H9 (cell line): ENCODE measurements at regions not wholly inside any gene's neighbourhood (a gene's known extent, or its start where the extent isn't known, plus 50 kb on each side); places are given as distances from the start of the nearest gene placed in this dataset.

Experiments used
- DNase-seq: peaks from one replicate; pipeline ENCODE4 v3.0.0-alpha.2; 2017
- H2AFZ ChIP-seq: one replicate; pipeline ENCODE4 v1.6.1; 2013; ENCODE audit warnings: mild to moderate bottlenecking, low read length, control low read depth, moderate library complexity
- H2AK5ac ChIP-seq: 2 replicates; pipeline ENCODE4 v1.6.1; 2013; ENCODE audit warnings: low read length, control low read depth, mixed read lengths; ENCODE audit not compliant: insufficient read length
- H2BK120ac ChIP-seq: one replicate; pipeline ENCODE4 v1.6.1; 2013; ENCODE audit warnings: low read depth, mild to moderate bottlenecking, low read length, control low read depth, inconsistent platforms; ENCODE audit not compliant: poor library complexity, severe bottlenecking
- H2BK12ac ChIP-seq: 2 replicates; pipeline ENCODE4 v1.6.1; 2013; ENCODE audit warnings: low read length, control low read depth, mixed read lengths, low read depth; ENCODE audit not compliant: insufficient read length
- H2BK15ac ChIP-seq: 2 replicates; pipeline ENCODE4 v1.6.1; 2013; ENCODE audit warnings: low read depth, low read length, control low read depth
- H2BK20ac ChIP-seq: one replicate; pipeline ENCODE4 v1.6.1; 2013; ENCODE audit warnings: low read depth, mild to moderate bottlenecking, low read length, control low read depth, inconsistent platforms; ENCODE audit not compliant: poor library complexity, severe bottlenecking
- H2BK5ac ChIP-seq: 2 replicates; pipeline ENCODE4 v1.6.1; 2013; ENCODE audit warnings: low read length, control low read depth, mixed read lengths; ENCODE audit not compliant: insufficient read length
- H3K14ac ChIP-seq: 2 replicates; pipeline ENCODE4 v1.6.1; 2013; ENCODE audit warnings: low read length, control low read depth; ENCODE audit not compliant: insufficient read depth
- H3K18ac ChIP-seq: 2 replicates; pipeline ENCODE4 v1.6.1; 2013; ENCODE audit warnings: low read depth, mild to moderate bottlenecking, mixed read lengths, low read length, control low read depth; ENCODE audit not compliant: insufficient read length
- H3K23ac ChIP-seq: 2 replicates; pipeline ENCODE4 v1.6.1; 2013; ENCODE audit warnings: low read length, control low read depth, mixed read lengths, low read depth; ENCODE audit not compliant: insufficient read length
- H3K23me2 ChIP-seq: 2 replicates; pipeline ENCODE4 v1.6.1; 2013; ENCODE audit warnings: low read depth, mild to moderate bottlenecking, mixed read lengths, low read length, control low read depth; ENCODE audit not compliant: insufficient read length, poor library complexity, severe bottlenecking
- H3K27ac ChIP-seq: 2 replicates; pipeline ENCODE4 v1.5.1; 2013; ENCODE audit warnings: low read length, control low read depth, mixed read lengths, low read depth; ENCODE audit not compliant: insufficient read length
- H3K27me3 ChIP-seq: 2 replicates; pipeline ENCODE4 v1.6.1; 2013; ENCODE audit warnings: low read length, control low read depth, inconsistent platforms; ENCODE audit not compliant: insufficient read depth
- H3K4ac ChIP-seq: 2 replicates; pipeline ENCODE4 v1.6.1; 2013; ENCODE audit warnings: low read depth, mild to moderate bottlenecking, control low read depth, inconsistent platforms, low read length, moderate library complexity
- H3K4me1 ChIP-seq: 2 replicates; pipeline ENCODE4 v1.6.1; 2013; ENCODE audit warnings: low read length, control low read depth, inconsistent platforms; ENCODE audit not compliant: insufficient read depth
- H3K4me2 ChIP-seq: 2 replicates; pipeline ENCODE4 v1.6.1; 2013; ENCODE audit warnings: low read length, control low read depth, mixed read lengths; ENCODE audit not compliant: insufficient read length, insufficient read depth
- H3K56ac ChIP-seq: 2 replicates; pipeline ENCODE4 v1.6.1; 2013; ENCODE audit warnings: low read depth, mild to moderate bottlenecking, mixed read lengths, low read length, control low read depth; ENCODE audit not compliant: insufficient read length
- H3K79me1 ChIP-seq: 2 replicates; pipeline ENCODE4 v1.6.1; 2013; ENCODE audit warnings: low read depth, mild to moderate bottlenecking, moderate library complexity, low read length, control low read depth, inconsistent platforms; ENCODE audit not compliant: insufficient read depth, poor library complexity, severe bottlenecking
- H3K79me2 ChIP-seq: 2 replicates; pipeline ENCODE4 v1.6.1; 2013; ENCODE audit warnings: low read length, control low read depth, inconsistent platforms; ENCODE audit not compliant: insufficient read depth
- H3K9ac ChIP-seq: 2 replicates; pipeline ENCODE4 v1.6.1; 2013; ENCODE audit warnings: low read length, control low read depth, mixed read lengths; ENCODE audit not compliant: insufficient read length; ENCODE audit errors: extremely low read depth
- H3K9me3 ChIP-seq: one replicate; pipeline ENCODE4 v1.6.1; 2013; ENCODE audit warnings: low read depth, low read length, inconsistent platforms; ENCODE audit not compliant: control insufficient read depth
- H3T11ph ChIP-seq: one replicate; pipeline ENCODE4 v1.6.1; 2013; ENCODE audit warnings: mild to moderate bottlenecking, low read length, control low read depth, inconsistent platforms
- H4K20me1 ChIP-seq: one replicate; pipeline ENCODE4 v1.6.1; 2013; ENCODE audit not compliant: control insufficient read depth, insufficient read length, insufficient read depth
- H4K5ac ChIP-seq: 2 replicates; pipeline ENCODE4 v1.6.1; 2013; ENCODE audit warnings: low read depth, mild to moderate bottlenecking, mixed read lengths, low read length, control low read depth; ENCODE audit not compliant: insufficient read length
- H4K8ac ChIP-seq: replicated peaks from 2 replicates; pipeline ENCODE4 v1.6.1; 2013; ENCODE audit warnings: low read length, control low read depth, mixed read lengths, low read depth; ENCODE audit not compliant: insufficient read length
- H4K91ac ChIP-seq: 2 replicates; pipeline ENCODE4 v1.6.1; 2013; ENCODE audit warnings: low read depth, mild to moderate bottlenecking, moderate library complexity, mixed read lengths, low read length, control low read depth; ENCODE audit not compliant: insufficient read length
- H3K27ac Mint-ChIP-seq, 3 experiments: 2 replicates in 2 of 3; 3 replicates in 1 of 3; pipeline ENCODE4 v1.8.0; 2020 to 2021; ENCODE audit warnings: mixed read lengths in 3 of 3, mild to moderate bottlenecking in 1 of 3, moderate library complexity in 1 of 3
- H3K27me3 Mint-ChIP-seq: 2 replicates; pipeline ENCODE4 v1.8.0; 2021; ENCODE audit warnings: low read depth, mild to moderate bottlenecking, moderate library complexity, mixed read lengths
- H3K36me3 Mint-ChIP-seq, 3 experiments: 2 replicates in 2 of 3; 3 replicates in 1 of 3; pipeline ENCODE4 v1.8.0; 2020 to 2021; ENCODE audit warnings: low read depth in 3 of 3, mixed read lengths in 3 of 3; ENCODE audit not compliant: insufficient read depth in 1 of 3
- H3K4me1 Mint-ChIP-seq, 2 experiments: 2 replicates each; pipeline ENCODE4 v1.8.0; 2020; ENCODE audit warnings: mixed read lengths in 2 of 2
- H3K4me3 Mint-ChIP-seq, 2 experiments: 2 replicates in 1 of 2; 3 replicates in 1 of 2; pipeline ENCODE4 v1.8.0; 2020 to 2021; ENCODE audit warnings: mild to moderate bottlenecking in 2 of 2, mixed read lengths in 2 of 2, moderate library complexity in 1 of 2
- H3K9me3 Mint-ChIP-seq, 2 experiments: 2 replicates in 1 of 2; 3 replicates in 1 of 2; pipeline ENCODE4 v1.8.0; 2020; ENCODE audit warnings: mild to moderate bottlenecking in 2 of 2, mixed read lengths in 2 of 2, moderate library complexity in 1 of 2
- CTCF ChIP-seq: fragments of 200-600 bp; sonication (generic); conservative IDR thresholded peaks from 3 replicates; pipeline ENCODE4 v1.8.0; 2021; ENCODE audit warnings: antibody characterized with exemption, mild to moderate bottlenecking

GRCh38 chr11:104734998-104735397 lies 163.3 kb downstream of the CASP12 start:
- H3K27ac ChIP-seq, result no peak overlapping the region
- H3K9me3 ChIP-seq, result no peaks in the 10 kb centered on the region
- H2BK120ac ChIP-seq, result no peak overlapping the region
- H3K56ac ChIP-seq, result no peak overlapping the region
- no peaks in the 10 kb centered on the region for H3K4me1 ChIP-seq
- H3K79me2 ChIP-seq, result no peaks in the 10 kb centered on the region
- peaks cover under 1% of the 10 kb centered on the region; the same call in 1 of the 2 replicates for H3K27me3 Mint-ChIP-seq
- no peak overlapping the region for H2AK5ac ChIP-seq
- no peak overlapping the region for H3K14ac ChIP-seq
- no peaks in the 10 kb centered on the region for H3K23me2 ChIP-seq
- H3K4me1 Mint-ChIP-seq, result peaks cover 4% of the 10 kb centered on the region in 2 experiments; a peak in 3 of 4 replicates
- no peaks in the 10 kb centered on the region for H4K20me1 ChIP-seq
- H4K5ac ChIP-seq, result no peak overlapping the region
- H3K4ac ChIP-seq, result no peak overlapping the region
- no peak overlapping the region for H3K4me2 ChIP-seq
- no peak overlapping the region for H3K27ac Mint-ChIP-seq
- no peak for TF ChIP-seq CTCF
- no peak overlapping the region for H2AFZ ChIP-seq
- no peak overlapping the region for H4K91ac ChIP-seq
- 0 out of 5 replicates have a peak, but pooled peaks cover 0 to under 1% of the 10 kb centered on the region in 2 experiments for H3K9me3 Mint-ChIP-seq
- no peak for DNase-seq
- no peaks in the 10 kb centered on the region for H3K79me1 ChIP-seq
- H2BK12ac ChIP-seq, result no peak overlapping the region
- no peak overlapping the region for H2BK5ac ChIP-seq
- no peak overlapping the region for H3T11ph ChIP-seq
- H2BK15ac ChIP-seq, result no peak overlapping the region
- no peak overlapping the region for H3K4me3 Mint-ChIP-seq
- H3K23ac ChIP-seq, result no peak overlapping the region
- no peak overlapping the region for H3K9ac ChIP-seq
- no peak overlapping the region for H2BK20ac ChIP-seq
- H3K36me3 Mint-ChIP-seq, result peaks cover 0 to 6% (median 0%) of the 10 kb centered on the region in 3 experiments; a peak in 2 of 7 replicates
- H3K27me3 ChIP-seq, result no peaks in the 10 kb centered on the region
- H3K18ac ChIP-seq, result no peak overlapping the region
- no peak overlapping the region for H4K8ac ChIP-seq
